ENCODE measurements at regions not wholly inside any gene's neighbourhood (a gene's known extent, or its start where the extent isn't known, plus 50 kb on each side); places are given as distances from the start of the nearest gene placed in this dataset.
A peak's percentile ranks its signal among the peaks of the same experiment; 100 is the strongest.

- DNase-seq (ENCODE audit: insufficient read length), result no peak
- no peak for FAIRE-seq
- no peak for TF ChIP-seq TAF1 (IDR thresholded peaks at IDR 0.05; ENCODE audit: borderline replicate concordance, low read depth, low read length)
- TF ChIP-seq POLR2AphosphoS5 (IDR thresholded peaks at IDR 0.05; ENCODE audit: low read depth, low read length), result no peak
- no peak for TF ChIP-seq POLR2A (IDR thresholded peaks at IDR 0.05; ENCODE audit: low read depth, low read length)
Measured at GRCh38 chr11:103631841-103632240, 404.6 kb upstream of the DDI1 start.

GRCh38 chr11:103633068-103633788 lies 403.2 kb upstream of the DDI1 start:
- no peak for TF ChIP-seq POLR2AphosphoS5 (IDR thresholded peaks at IDR 0.05; ENCODE audit: low read depth, low read length)
- no peak for TF ChIP-seq TAF1 (IDR thresholded peaks at IDR 0.05; ENCODE audit: borderline replicate concordance, low read depth, low read length)
- TF ChIP-seq POLR2A (IDR thresholded peaks at IDR 0.05; ENCODE audit: low read depth, low read length), result no peak
- no peak for DNase-seq (ENCODE audit: insufficient read length)
- no peak for FAIRE-seq

DNA sequence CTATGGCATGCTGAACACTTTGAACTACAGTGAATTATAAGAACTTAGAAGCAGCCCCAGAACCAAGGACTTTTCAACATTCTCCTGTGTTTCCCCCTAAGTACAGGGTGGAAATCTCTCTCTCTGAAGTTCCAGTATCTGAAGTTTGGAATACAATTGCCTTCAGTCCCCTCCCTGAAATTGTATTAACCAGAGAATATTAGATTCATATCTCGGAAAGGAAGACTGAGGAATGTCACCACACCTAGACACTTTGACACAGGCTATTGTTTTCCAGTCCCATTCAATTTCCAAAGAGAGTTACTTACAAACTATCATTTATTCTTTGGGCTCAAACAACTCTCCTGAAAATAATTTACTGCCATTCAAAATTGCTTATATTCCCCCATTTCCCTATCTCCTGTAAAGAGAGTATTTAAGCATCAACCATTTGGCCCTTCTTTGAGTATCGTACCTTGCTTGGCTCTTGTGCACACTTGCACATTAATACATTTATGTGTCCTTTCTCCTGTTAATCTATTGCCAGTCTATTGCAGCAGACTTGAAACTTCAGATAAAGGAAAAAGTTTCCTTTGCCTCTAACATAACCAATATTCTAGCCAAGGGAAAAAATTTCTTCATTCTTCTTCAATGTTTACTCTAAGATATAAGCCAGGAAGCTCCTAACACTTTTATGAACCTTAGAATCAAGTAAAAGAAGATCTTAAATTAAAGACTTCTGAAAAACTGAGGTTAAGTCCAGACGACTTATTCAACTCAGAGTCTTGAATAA lies 402.4 kb upstream of the DDI1 start:
- DNase-seq (ENCODE audit: insufficient read length), result no peak
- TF ChIP-seq POLR2AphosphoS5 (IDR thresholded peaks at IDR 0.05; ENCODE audit: low read depth, low read length) (no peak), TAF1 (IDR thresholded peaks at IDR 0.05; ENCODE audit: borderline replicate concordance, low read depth, low read length) (no peak), POLR2A (IDR thresholded peaks at IDR 0.05; ENCODE audit: low read depth, low read length) (no peak)
- FAIRE-seq, result no peak

- DNase-seq (ENCODE audit: insufficient read length) (no peak), FAIRE-seq (no peak)
- no peak for TF ChIP-seq POLR2AphosphoS5 (IDR thresholded peaks at IDR 0.05; ENCODE audit: low read depth, low read length)
- TF ChIP-seq TAF1 (IDR thresholded peaks at IDR 0.05; ENCODE audit: borderline replicate concordance, low read depth, low read length), result no peak
- TF ChIP-seq POLR2A (IDR thresholded peaks at IDR 0.05; ENCODE audit: low read depth, low read length), result no peak
Measured at GRCh38 chr11:103636232-103636631, 400.2 kb upstream of the DDI1 start.

- no peak for FAIRE-seq
- no peak for TF ChIP-seq TAF1 (IDR thresholded peaks at IDR 0.05; ENCODE audit: borderline replicate concordance, low read depth, low read length)
- no peak for TF ChIP-seq POLR2AphosphoS5 (IDR thresholded peaks at IDR 0.05; ENCODE audit: low read depth, low read length)
- no peak for TF ChIP-seq POLR2A (IDR thresholded peaks at IDR 0.05; ENCODE audit: low read depth, low read length)
- DNase-seq (ENCODE audit: insufficient read length), result no peak
Measured at GRCh38 chr11:103637295-103637694, 399.1 kb upstream of the DDI1 start.

GRCh38 chr11:103637831-103638230 lies 398.6 kb upstream of the DDI1 start:
- DNase-seq (ENCODE audit: insufficient read length) (no peak), FAIRE-seq (no peak)
- TF ChIP-seq TAF1 (IDR thresholded peaks at IDR 0.05; ENCODE audit: borderline replicate concordance, low read depth, low read length) (no peak), POLR2A (IDR thresholded peaks at IDR 0.05; ENCODE audit: low read depth, low read length) (no peak), POLR2AphosphoS5 (IDR thresholded peaks at IDR 0.05; ENCODE audit: low read depth, low read length) (no peak)

DNA sequence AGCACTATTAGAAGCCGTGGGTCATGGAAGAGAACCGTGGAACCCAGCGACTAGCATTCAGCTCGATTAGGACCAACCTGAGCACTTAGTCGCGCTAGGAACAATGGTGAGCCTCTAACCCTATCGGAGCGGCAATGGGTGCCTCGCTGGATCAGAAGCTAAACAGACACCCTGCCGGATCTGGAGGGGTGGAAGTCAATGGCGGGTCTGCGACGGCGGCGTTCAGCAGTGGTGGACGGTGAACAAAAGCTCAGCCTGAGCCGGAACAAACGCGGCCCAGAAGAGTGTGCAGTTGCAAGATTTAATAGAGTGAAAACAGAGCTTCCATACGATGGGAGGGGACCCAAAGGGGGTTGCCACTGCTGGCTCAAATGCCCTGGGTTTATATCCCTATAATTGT lies 391.8 kb upstream of the DDI1 start:
- TF ChIP-seq TAF1 (IDR thresholded peaks at IDR 0.05; ENCODE audit: borderline replicate concordance, low read depth, low read length) (no peak), POLR2A (IDR thresholded peaks at IDR 0.05; ENCODE audit: low read depth, low read length) (no peak), POLR2AphosphoS5 (IDR thresholded peaks at IDR 0.05; ENCODE audit: low read depth, low read length) (no peak)
- DNase-seq (ENCODE audit: insufficient read length) (no peak), FAIRE-seq (no peak)

- no peak for FAIRE-seq
- no peak for DNase-seq (ENCODE audit: insufficient read length)
- TF ChIP-seq POLR2AphosphoS5 (IDR thresholded peaks at IDR 0.05; ENCODE audit: low read depth, low read length), result no peak
- TF ChIP-seq TAF1 (IDR thresholded peaks at IDR 0.05; ENCODE audit: borderline replicate concordance, low read depth, low read length), result no peak
- no peak for TF ChIP-seq POLR2A (IDR thresholded peaks at IDR 0.05; ENCODE audit: low read depth, low read length)
Measured at GRCh38 chr11:103648054-103648453, 388.4 kb upstream of the DDI1 start.

- TF ChIP-seq POLR2AphosphoS5 (IDR thresholded peaks at IDR 0.05; ENCODE audit: low read depth, low read length) (no peak), POLR2A (IDR thresholded peaks at IDR 0.05; ENCODE audit: low read depth, low read length) (0 out of 2 replicates have a peak, but pooled peaks have one; percentile 11)
- FAIRE-seq, result peak; percentile 87
- DNase-seq (ENCODE audit: insufficient read length), result no peak
Measured at GRCh38 chr11:103648670-103649400, 387.6 kb upstream of the DDI1 start.

DNA sequence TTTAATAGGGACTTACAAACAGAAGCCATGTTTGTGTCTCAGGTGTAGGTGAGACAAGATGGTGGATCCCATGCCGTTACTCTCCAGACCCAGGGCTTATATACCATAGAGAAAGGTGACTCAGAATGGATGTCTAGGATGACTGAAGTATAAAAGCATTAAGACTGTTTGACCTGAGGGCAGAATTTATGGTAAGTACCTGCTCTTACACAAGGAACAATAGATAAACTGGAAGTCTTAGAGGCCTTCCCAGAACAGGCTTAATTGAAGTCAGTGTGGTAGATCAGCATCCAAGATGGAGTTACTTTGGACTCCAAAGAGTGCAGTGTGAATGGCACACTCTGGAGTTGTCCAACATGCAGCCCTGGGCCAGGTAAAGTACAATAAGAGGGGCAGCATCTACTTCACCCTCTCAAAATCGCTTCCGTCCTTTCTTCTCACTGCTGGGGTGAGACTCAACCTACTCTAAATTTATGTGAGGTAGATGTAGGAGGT lies 387.0 kb upstream of the DDI1 start:
- no peak for TF ChIP-seq POLR2A (IDR thresholded peaks at IDR 0.05; ENCODE audit: low read depth, low read length)
- TF ChIP-seq POLR2AphosphoS5 (IDR thresholded peaks at IDR 0.05; ENCODE audit: low read depth, low read length), result no peak
- no peak for TF ChIP-seq TAF1 (IDR thresholded peaks at IDR 0.05; ENCODE audit: borderline replicate concordance, low read depth, low read length)
- DNase-seq (ENCODE audit: insufficient read length) (no peak), FAIRE-seq (no peak)

GRCh38 chr11:103650330-103650729 lies 386.1 kb upstream of the DDI1 start:
- peak; percentile 21 for FAIRE-seq
- TF ChIP-seq TAF1 (IDR thresholded peaks at IDR 0.05; ENCODE audit: borderline replicate concordance, low read depth, low read length) (no peak), POLR2A (IDR thresholded peaks at IDR 0.05; ENCODE audit: low read depth, low read length) (no peak), POLR2AphosphoS5 (IDR thresholded peaks at IDR 0.05; ENCODE audit: low read depth, low read length) (no peak)
- no peak for DNase-seq (ENCODE audit: insufficient read length)

Data from GM12892 (cell line).